NCI-H82 (cell line): ENCODE measurements at regions not wholly inside any gene's neighbourhood (a gene's known extent, or its start where the extent isn't known, plus 50 kb on each side); places are given as distances from the start of the nearest gene placed in this dataset.

Experiments
- DNase-seq: peaks from one replicate; lab custom pipeline; 2025; lab: John Stamatoyannopoulos, UW

DNA sequence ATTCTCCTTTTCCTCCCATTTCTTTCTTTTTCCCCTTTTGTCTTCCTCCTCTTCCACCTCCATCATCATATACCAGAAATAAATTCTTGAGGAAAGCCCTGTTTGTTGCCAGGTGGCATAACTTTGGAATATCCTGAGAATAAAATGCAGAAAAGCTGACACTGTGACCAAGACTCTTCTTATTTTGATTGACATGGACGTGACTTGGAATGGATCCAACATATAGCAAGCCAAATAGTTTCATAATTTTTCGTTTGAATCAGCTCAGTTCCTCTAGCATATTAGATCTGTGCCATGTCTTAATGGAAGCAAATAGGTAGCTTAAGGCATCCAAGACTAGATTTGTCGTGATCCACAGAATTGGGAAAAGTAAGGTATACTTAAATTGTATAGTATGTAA lies 354.7 kb upstream of the FIGN start:
- DNase-seq = no peak

DNA sequence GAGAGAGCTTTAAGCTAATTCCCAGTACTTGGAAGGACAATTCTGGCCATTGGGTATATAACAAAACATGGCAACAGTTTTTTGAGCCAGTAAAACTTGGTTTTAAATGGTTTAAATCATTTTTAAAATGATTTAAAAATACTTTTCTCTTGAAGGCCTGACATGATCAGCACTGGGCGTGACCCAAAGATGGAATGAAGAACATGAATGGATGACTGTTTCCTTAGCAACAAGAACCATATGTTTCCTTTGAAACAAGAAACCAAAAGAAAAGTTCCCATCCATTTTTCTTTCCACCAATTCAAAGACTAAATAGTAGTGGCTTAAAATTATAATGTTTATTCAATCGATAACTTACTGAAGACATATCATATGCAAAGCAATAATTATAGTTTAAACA lies 348.3 kb upstream of the FIGN start:
- no peak for DNase-seq

DNA sequence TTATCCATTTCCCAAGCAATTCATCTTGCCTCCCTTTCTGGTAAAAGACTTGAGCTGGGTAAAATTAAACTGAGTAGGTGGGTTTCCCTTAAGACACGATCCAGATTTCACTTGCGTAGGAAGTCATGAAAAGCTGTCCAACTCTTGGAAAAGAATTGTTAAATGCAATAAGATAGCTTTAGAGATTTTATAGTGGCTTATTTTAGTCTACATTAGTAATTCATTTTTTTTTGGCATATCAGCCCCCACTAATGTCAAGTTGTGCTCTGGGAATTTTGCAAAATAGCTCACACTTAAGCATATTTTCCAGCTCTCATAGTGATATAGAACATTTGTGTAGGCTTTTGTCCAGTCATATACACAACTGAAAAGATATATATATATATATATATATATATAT lies 344.7 kb upstream of the FIGN start:
- DNase-seq = no peak

DNA sequence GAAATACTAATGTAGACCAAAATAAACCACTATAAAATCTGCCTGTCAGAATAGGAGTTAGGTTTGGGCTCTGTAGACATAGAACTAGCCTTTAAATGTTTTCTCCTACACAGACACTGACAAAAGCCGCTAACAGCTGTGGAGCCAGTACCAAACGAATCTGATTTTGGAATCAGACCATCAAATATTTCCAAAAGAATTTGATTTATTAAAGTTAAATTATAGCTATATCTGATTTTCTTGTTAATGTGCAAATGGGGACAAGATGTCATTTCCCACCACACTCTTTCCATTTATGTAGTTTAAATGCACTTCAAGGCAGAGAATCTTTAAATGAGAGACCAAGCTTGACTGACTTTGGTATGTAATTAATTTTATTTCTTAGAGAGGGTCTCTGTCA lies 343.4 kb upstream of the FIGN start:
- DNase-seq = no peak

DNA sequence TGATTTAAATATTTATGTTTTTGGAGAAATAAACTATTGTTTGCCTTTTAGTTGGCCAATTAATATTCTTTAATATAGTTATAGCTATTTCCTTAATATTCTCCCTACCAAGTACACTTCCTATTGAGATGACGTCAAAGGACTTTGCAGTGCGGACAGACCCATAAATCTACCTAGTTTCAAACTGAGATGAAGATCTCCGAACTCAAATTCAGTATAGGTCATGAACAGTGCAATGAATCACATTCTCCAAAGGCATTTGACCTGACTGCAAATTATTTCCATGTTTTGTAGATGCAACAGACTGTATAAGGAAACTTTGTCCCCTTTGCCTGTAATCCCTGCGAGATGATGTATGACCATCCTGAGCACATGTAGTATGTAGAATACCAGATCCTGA lies 342.6 kb upstream of the FIGN start:
- DNase-seq = no peak

DNA sequence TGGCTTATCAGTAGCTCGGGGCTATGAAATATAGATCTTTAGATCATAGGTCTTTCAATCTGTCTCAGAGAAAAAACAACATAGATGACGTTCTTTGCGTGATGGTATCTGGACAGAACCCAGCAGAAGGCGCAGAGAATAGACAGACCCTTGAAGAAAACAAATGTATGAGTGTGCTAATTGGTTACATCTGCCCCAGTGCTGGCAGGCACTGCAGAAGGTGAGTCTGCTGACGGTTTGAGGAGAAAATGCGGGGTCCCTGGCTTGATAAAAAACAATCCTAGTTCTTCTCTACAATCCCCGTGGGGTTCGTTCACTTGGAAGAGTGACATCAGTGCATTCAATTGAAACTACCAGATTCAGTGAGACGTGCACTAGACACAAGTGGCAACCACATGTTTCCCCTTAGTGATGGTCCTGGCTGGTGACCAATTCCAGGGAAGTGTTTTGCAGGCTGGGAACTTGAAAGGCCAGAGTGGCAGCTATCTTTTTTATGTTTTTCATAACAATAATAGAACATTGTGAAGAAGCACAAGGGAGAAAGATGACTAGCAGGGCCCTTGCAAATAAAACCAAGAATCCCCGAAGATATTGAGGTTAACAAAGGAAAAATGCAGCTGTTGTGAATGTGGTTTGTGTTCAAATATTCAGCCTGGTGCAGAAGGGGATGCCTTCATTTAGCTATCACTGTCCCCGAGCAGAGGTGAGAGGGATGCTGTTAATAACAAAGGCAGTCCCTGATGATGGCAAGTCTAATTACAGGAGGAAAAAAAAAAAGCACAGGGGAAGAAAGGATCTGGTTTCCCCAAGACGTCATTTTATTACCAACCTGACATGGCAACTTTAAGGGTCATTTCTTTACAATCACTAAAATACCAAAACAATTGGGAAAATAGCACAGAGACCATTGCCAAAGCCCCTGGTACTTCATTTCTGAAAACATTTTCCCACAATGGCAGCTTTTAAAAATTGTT lies 337.6 kb upstream of the FIGN start:
- DNase-seq = no peak

DNA sequence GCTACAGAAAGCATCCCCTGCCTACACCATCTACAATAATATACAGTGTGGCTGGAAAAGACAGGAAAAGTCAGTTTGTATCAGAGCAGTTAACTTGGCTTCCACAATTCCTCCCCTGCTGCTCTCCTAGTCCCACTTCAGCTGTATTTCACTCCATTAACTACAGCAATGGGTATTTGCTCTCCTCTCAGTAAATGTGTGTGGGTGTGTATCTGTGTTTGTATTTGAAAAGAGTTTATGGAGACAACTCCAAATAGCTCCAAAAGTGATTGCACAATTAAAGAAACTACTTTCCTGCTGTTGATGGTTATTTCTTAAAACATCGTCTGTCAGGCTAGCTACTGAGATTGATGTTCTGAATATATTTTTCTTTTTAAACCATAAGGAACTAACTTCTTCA lies 333.7 kb upstream of the FIGN start:
- no peak for DNase-seq

DNA sequence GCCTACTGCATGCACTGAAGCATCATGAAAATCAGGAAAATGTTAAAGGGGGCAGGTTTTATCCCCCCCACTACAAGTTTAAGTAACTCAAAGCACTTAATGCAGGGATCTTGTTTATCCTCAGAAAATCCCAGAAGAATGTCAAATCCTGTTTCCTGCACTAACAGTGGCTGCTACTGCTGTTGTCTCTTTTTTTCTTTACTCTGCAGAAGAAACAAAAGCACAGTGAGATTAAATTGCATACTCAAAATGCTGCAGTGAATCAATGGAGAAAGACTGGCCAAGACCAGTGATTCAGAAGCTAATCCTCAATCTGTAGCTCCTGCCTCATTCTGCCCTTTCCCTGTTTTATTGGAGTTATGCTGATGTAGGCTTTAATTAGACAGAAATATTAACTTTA lies 332.3 kb upstream of the FIGN start:
- DNase-seq = peak; percentile 84

DNA sequence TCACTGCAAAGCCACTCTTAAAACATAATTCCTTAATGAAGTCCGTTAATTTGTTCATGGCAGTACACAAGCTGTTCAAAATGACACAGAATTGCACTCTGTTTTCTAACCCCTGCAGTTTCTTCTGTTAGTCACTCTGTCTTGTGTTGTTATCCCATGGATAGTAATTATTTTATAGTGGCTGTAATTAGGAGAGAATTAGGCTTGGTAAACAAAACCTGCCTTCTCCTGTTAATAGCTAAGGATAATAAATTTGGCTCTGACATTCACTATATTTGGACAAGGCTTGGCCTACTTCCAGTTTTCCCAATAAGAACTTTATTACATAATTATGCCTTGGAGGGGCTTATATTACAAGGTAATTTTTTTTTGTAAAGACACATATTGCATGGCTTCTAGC lies 330.3 kb upstream of the FIGN start:
- peak; percentile 92 for DNase-seq

DNA sequence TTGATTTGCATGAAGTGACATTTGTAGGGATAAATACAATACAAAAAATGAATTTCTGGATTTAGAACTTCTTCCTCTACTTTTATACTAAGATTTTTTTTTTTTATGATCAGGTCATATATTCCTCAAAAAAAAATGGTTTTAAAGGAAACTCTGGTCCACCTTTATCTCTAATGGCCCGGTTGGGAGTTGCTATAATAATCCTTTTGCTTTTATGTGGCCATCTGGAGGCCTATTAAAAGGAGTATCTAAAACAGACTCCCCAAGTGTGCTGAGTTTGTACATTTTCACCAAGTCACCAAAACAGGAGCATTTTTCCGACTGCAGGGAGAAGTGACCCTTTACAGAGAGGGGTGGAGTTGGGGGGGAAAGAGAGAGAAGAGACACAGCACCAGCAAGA lies 329.2 kb upstream of the FIGN start:
- peak; percentile 63 for DNase-seq

DNA sequence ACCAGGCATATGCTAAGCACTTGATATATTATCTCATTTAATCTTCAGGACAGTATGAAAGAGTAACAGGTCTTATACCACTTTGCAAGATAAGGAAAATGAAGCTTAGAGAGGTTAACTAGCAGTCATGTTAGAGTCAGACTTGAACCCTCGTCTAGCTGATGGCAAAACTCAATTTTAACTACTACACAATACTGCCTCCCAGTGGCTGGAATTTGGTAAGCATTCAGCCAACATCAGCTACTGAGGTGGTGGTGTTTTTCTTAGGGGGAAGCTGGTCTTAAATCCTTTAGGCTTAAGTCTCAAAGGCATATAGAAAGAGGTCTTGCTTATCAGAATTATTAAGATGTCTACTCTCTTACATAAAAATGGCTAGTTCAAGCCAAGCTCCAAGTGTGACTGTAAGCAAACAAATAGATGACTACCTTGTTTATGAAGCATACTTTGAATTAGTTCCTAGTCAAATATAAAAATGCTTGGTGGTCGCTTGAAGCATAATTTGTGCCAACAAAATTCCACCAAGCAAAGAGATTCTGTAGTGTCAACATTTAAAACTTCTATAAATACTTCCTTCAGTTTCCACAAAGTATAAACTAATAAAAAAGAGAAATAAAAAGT lies 325.4 kb upstream of the FIGN start:
- DNase-seq = peak; percentile 81

DNA sequence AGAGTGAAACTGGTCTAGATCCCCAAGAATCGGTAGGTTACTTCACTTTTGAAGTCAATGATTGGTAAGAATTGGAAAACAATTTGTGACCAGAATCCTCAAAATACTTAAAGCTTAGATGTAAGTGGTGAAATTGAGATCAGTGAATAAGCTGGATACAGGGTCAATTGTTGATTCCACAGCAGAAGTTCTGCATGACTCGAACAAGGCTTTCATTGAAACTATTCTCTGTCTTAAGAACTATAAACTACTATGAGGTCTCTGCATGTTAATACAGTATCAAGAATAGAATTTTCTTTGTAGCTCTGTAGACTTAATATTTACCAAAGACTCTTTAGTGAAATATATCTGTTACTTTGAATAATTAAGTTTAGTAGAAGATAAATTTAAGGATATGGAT lies 324.2 kb upstream of the FIGN start:
- DNase-seq = no peak

DNA sequence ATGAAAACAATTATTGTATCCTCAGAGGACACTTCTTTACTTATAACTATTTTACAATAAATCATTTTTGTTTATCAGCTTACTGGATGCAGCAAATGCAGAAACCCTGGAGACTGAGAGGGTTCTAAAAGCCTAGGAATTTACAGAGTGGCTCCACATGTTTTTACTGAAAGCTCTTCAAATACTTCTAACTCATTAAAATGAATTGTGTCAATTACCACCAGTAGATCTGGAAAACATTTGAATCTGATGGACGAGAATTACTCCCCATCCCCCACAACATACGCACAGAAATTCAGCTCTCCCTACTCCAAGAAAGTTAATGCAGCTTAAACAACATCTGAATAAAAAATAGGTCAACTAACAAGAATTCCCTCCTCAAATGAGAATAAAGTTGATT lies 319.8 kb upstream of the FIGN start:
- no peak for DNase-seq

DNA sequence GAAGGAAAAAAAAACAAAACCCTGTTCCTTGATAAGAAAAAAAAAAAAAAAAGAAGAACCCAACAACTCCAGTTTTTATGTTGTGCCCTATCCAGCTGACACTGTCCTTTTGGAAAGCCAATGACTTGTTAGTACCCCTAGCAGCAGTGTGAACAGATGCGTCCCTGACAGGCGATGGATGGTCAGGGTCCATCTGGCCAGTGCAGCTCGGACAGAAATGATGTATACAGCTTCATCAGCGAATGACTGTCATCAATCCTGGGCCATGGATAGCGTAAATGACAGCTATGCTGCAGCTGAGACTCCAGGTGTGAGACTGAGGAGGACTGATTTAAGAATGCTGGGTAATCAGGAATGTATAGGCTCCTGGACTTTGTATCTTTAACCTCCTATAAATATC lies 318.8 kb upstream of the FIGN start:
- peak; percentile 73 for DNase-seq

DNA sequence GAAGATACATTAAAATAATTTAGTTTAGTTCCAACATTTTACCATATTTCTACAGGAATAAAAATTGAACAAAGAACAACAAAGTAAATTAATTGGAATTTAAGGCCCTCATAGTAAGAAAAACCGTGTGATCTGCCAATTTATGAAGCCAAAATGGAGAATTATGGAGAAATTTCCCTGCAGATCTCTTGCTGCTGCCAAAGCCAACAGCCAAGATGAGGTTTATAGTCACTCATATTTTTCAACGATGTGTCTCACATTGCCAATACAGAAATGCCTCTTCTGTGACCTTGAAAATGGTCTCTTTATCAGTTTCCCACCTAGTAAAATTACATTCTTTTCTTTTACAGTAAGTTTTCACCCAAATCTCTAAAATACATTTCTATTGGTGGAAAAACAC lies 317.2 kb upstream of the FIGN start:
- DNase-seq = no peak

DNA sequence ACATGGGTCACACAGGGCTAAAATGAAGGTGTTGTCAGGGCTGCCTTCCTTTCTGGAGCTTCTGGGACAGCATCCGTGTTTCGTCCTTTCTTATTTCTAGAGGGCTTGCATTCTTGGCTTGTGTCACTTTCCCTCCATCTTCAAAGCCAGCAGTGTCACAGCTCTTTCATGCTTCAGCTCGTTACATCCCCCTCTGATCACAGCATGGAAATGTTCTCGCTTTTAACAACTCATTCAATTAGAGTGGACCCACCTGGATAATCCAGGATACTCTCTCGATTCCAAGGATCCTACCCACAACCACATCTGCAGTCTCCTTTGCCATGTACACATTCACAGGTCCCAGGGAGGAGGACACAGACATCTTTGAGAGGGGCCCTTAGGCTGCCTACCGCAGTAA lies 316.2 kb upstream of the FIGN start:
- no peak for DNase-seq

DNA sequence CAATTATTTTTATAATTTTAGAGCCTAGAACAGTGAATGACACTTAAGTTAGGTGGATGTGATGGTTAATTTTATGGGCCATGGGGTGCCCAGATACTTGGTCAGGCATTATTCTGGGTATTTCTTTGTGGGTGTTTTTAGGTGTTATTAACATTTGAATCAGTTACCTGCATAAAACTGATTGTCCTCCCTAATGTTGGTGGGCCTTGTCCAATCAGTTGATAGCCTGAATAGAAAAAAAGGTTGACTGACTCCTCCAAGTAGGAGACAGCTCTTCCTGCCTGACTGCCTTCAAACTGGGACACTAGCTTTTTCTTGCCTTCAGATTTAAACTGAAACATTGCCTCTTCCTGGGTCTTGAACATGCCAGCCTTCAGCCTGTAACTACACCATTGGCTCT lies 312.9 kb upstream of the FIGN start:
- DNase-seq = no peak

DNA sequence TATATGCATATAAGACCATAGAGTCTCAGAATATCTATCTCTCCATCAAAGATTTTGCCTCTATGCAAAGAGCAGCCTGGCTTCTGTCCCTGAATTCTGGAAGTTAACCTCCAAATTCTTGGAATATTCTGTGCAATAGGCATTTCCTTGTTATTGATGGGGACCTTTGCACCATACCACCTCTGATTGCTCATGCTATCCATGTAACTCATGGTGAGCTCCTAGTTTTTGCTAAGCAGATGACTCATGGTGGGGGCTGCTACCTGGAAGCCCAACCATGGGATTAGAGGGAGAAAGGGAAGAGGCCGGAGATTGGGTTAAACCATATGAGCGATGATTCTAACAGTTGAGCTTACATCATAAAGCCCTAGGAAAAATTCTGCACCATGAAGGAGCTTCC lies 310.2 kb upstream of the FIGN start:
- DNase-seq = no peak

DNA sequence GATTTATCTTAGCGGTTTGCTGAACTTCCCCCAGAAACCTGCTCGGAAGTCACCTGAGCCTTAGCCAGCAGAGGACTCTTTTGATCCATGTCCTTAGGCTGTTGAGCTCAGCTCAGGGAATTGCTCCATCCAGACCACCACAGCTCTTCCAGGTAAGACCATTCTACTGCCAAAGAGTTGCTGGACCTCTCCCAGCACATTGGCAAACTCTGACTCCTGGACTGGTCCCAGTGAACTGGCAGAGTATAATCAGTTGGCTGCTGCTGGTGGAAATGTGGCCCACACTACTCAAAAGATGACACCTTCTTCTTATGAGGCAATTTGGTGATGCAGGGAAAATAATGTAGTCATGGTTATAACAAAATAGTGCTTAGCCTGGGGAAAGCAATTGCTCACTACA lies 308.8 kb upstream of the FIGN start:
- no peak for DNase-seq

DNA sequence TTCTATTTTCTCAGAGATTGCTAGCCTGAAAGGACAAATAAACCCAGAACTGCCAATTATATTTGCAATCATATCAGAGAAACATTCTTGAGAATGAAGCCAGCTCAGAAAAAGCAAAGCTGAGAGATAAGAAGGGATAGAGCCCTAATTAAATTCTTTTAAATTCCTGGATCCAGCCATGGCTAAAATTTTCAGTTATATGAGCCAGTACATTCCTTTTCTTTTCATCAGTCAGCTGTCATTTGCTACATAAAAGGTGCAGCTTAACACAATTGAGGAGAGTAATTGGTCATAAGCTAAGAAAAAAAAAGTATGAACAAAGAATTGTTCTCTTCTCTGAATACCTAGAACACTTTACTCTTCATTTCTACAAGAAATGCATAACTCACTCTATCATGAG lies 303.5 kb upstream of the FIGN start:
- DNase-seq = no peak

DNA sequence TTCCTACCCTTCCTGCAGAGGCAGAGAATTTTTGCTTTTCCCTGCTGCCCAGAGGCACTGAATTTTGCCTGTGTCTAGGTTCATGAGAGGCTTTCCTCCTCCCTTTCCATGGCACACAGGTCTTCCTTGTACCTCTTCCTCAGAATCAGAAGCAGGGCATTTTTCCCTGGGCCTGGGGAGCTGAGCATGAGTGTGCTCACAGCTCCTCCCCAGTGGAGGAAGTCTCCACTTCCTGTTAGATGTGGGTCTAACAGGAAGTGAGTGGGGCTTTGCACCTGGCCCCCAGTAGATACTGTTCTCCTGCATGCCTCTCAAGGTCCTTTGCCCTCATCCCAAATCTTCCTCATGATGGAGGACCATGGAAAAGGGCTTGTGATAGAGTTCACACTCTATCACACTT lies 297.2 kb upstream of the FIGN start:
- no peak for DNase-seq

DNA sequence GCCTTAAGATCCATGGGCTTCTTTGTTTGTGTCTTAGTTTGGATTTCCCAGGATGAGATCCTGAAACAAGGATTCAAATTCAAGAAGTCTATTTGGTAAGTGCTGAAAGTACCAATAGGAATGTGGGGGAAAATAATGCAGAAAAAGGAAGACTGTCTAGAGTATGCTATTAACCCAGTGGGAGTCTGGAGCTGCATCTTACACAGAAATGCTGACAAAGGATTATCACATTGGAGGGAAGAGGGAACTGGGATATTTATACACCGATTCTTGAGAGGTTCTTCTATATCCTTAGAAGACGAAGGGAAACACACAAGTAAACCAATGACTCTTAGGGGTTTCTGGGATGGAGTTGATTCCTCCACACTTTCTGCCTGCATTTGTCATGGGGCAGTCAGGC lies 294.8 kb upstream of the FIGN start:
- DNase-seq = no peak

DNA sequence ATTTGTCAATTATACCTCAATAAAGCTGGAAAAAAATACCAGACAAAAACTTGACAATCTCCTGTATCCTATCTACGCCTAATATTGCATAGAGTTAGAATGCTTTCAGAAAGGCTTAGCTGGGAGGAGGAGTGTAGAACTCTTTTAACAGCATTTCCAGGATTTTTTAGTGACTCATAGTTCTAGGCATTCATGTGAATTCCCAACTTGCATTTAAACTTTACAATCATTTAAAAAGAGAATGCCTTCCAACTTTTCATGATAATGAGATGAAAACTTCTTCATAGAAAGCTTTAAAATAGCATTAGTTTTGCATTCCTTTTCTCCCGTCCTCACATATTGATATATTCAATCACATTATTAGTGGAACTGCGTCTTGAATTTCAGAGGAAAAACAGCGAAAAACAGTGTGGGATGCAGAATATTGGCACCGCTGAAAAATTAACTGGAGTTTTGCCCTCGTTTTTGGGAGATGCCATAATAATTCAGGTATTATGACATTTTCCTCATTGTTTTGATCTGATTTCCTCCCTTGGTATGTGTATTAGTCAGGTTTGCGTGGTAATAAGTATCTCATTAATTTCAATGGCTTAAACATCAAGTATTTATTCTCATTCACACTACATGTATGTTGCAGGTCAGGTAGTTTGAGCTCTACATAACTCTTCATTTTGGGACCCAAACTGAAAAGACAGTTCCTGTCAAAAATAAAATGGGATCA lies 293.2 kb upstream of the FIGN start:
- no peak for DNase-seq
